ENCODE measurements at regions not wholly inside any gene's neighbourhood (a gene's known extent, or its start where the extent isn't known, plus 50 kb on each side); places are given as distances from the start of the nearest gene placed in this dataset.

GRCh38 chr2:2641541-2642410 is 310.7 kb upstream of the MYT1L start:
- TF ChIP-seq CHD2 (IDR thresholded peaks at IDR 0.05; ENCODE audit: borderline replicate concordance, low read depth, low read length): no peak
- no peak for TF ChIP-seq ATF7 (IDR thresholded peaks at IDR 0.05; ENCODE audit: low read depth)
- no peak for TF ChIP-seq BCL11A (IDR thresholded peaks at IDR 0.05; ENCODE audit: low read depth, low read length)
- TF ChIP-seq RAD51 (IDR thresholded peaks at IDR 0.05): no peak
- TF ChIP-seq YY1 (IDR thresholded peaks at IDR 0.05; ENCODE audit: low read depth, low read length): no peak
- TF ChIP-seq PML (IDR thresholded peaks at IDR 0.05; ENCODE audit: low read length): no peak
- no peak for TF ChIP-seq SPI1 (IDR thresholded peaks at IDR 0.05; ENCODE audit: borderline replicate concordance, insufficient read depth, low read depth, low read length)
- no peak for TF ChIP-seq DPF2 (IDR thresholded peaks at IDR 0.05)
- TF ChIP-seq GABPA (IDR thresholded peaks at IDR 0.05; ENCODE audit: low read depth): no peak
- TF ChIP-seq, protein P1, sequence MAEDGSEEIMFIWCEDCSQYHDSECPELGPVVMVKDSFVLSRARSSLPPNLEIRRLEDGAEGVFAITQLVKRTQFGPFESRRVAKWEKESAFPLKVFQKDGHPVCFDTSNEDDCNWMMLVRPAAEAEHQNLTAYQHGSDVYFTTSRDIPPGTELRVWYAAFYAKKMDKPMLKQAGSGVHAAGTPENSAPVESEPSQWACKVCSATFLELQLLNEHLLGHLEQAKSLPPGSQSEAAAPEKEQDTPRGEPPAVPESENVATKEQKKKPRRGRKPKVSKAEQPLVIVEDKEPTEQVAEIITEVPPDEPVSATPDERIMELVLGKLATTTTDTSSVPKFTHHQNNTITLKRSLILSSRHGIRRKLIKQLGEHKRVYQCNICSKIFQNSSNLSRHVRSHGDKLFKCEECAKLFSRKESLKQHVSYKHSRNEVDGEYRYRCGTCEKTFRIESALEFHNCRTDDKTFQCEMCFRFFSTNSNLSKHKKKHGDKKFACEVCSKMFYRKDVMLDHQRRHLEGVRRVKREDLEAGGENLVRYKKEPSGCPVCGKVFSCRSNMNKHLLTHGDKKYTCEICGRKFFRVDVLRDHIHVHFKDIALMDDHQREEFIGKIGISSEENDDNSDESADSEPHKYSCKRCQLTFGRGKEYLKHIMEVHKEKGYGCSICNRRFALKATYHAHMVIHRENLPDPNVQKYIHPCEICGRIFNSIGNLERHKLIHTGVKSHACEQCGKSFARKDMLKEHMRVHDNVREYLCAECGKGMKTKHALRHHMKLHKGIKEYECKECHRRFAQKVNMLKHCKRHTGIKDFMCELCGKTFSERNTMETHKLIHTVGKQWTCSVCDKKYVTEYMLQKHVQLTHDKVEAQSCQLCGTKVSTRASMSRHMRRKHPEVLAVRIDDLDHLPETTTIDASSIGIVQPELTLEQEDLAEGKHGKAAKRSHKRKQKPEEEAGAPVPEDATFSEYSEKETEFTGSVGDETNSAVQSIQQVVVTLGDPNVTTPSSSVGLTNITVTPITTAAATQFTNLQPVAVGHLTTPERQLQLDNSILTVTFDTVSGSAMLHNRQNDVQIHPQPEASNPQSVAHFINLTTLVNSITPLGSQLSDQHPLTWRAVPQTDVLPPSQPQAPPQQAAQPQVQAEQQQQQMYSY (CRISPR knock-in tag; IDR thresholded peaks at IDR 0.05): no peak
- WGBS (ENCODE audit: insufficient coverage, insufficient replicate concordance, low lambda C conversion rate, missing lambda C conversion rate): 39% methylated on average over 17 of the region's 17 CpGs
- Histone ChIP-seq H3K9ac (ENCODE audit: control insufficient read depth, insufficient read depth, low read length) (no peak overlapping the region), H3K27me3 (replicated peaks in 1 of 2; ENCODE audit: control insufficient read depth in 2 of 2, insufficient read depth in 2 of 2, low read length in 1 of 2) (no peaks in the 10 kb centered on the region), H2AFZ (ENCODE audit: control insufficient read depth, low read depth, low read length) (no peak overlapping the region), H3K4me2 (ENCODE audit: control insufficient read depth, insufficient read depth) (no peak overlapping the region), H3K27ac (ENCODE audit: control insufficient read depth, insufficient read depth) (no peak overlapping the region), H3K79me2 (ENCODE audit: control insufficient read depth, insufficient read depth, low read length) (no peaks in the 10 kb centered on the region), H4K20me1 (ENCODE audit: control insufficient read depth, insufficient read depth) (no peaks in the 10 kb centered on the region), H3K9me3 (replicated peaks; ENCODE audit: control insufficient read depth, insufficient read depth, low read length) (no peaks in the 10 kb centered on the region), H3K36me3 (ENCODE audit: control insufficient read depth in 2 of 2, insufficient read depth in 2 of 2, low read length in 1 of 2) (no peaks in the 10 kb centered on the region), H3K4me3 (no peak overlapping the region), H3K4me1 (ENCODE audit: control insufficient read depth, insufficient read depth, low read length) (no peaks in the 10 kb centered on the region)
- ATAC-seq: no peak
- POLR2A ChIA-PET: no interaction called here
- no peak for DNase-seq (ENCODE audit: low read depth, low spot score)
- in situ Hi-C loops (cut with MboI): no loop called here
- CTCF ChIA-PET: no interaction called here
- intact Hi-C loops (cut with micrococcal nuclease; ENCODE audit: unreplicated experiment): no loop called here
- FAIRE-seq: no peak
- RAD21 ChIA-PET (ENCODE audit: unreplicated experiment): no interaction called here
- BruUV-seq (replicated peaks): no TSS peak
- SMC1A ChIA-PET (ENCODE audit: uncharacterized antibody, unreplicated experiment): no interaction called here

Data from GM12878 (cell line).